ENCODE measurements at regions not wholly inside any gene's neighbourhood (a gene's known extent, or its start where the extent isn't known, plus 50 kb on each side); places are given as distances from the start of the nearest gene placed in this dataset.
A peak's percentile ranks its signal among the peaks of the same experiment; 100 is the strongest.

DNA sequence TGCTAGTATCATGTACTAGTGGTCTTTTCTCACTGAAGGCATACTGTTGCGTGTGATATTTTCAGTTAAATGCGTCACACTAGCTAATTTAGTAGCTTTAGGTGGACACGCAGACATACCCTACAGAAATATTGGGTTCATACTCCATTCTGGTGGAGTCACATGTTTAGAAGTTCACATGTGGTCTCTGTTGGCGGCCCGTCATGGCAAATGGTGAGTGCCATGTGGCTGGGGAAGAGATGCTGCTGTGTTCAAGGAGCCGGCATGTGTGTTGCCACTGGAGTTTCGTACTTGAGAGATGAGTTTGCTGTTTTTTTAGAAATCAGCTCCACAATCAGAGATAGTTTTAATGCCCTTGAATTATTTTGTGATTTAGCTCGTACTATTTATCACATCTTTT lies 454.6 kb downstream of the PCNX1 start:
- DNase-seq (ENCODE audit: low spot score) = no peak

DNA sequence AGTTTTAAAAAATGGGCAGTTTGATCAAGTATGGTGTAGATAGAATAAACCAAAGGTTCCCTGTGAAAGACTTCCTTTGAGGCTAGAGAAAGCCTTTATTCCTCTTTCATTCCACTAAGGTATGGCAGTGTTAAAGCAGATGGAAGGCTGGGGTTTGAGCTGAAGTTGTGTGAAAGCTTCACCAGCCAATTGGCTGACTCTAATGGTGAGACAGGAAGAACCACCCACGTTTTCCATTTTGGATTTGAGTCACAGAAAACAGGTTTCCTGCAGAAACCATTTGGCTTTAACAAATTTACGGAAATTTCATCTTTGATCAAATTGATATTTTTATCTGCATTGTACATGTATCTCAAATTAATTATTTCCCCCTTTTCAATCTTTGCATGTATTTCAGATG lies 455.0 kb downstream of the PCNX1 start:
- DNase-seq (ENCODE audit: low spot score) = no peak

DNA sequence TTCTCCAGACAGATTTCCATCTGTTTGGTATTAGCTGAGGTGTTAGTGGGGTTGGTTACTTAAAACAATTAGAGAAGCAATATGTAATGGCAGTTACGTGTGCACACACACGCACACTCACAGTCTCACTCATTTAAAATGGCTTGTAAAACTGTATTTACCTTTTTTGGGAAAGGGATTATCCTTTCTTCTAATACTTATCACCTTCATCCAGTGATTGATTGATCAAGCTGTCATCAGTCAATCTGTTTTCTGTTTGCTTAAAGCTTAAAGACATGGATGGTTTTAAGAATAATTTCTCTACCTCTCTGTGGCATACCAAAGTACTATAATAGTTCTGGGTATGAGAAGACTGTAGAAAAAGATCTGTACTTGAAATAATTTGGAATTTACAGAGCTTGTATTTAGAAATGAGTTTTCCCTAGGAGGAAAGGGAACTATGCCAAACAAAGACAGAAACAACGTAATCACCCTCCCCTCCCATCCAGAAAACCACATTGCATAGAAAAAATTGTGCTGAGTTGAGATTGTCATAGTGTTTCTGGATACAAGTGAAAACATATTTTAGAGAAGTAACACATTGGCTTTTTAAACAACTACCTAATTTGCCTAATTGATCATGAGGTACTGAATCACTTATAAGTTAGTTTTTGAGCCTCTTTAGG lies 455.8 kb downstream of the PCNX1 start:
- DNase-seq (ENCODE audit: low spot score) = no peak

- DNase-seq (ENCODE audit: low spot score) = no peak
Observed at GRCh38 chr14:71363946-71364925, 457.0 kb downstream of the PCNX1 start.

DNA sequence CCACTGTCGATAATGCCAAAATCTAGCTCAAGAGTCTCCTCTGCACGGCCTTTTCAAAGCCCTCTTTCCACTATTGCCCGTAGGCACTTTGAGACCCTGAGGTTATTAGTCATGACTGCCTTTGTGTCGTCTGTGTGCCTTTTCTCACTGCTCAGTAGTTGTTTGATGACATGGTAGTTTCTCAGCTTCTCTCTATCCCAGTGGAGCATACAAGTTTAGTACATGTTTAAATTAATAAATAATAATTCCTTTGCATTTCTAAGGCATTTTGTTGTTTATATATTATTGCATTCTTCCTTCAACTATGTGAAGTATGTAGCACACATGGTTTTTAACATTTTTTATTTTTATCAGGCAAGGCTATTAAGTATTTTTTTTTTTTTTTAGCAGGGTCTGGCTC lies 458.1 kb downstream of the PCNX1 start:
- DNase-seq (ENCODE audit: low spot score) = no peak

DNA sequence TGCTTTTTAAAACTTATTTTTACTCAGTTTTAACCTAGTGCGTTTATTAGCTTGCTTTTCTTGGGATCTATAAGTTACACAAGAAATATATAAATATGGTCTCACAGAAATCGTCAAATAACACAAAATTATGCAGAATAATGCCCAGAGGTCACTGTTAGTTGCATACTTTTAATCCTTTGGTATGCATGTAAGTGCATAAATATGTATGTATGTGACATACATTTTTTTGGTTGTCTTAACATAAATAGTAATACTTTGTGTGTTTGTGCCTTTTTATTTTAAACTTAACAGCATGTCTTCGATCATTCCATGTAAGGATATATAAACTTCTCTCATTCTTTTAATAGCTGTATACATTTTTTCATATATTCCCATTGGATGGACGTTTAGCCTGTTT lies 459.6 kb downstream of the PCNX1 start:
- DNase-seq (ENCODE audit: low spot score) = no peak

- DNase-seq (ENCODE audit: low spot score) = peak; percentile 38
Observed at GRCh38 chr14:71371711-71372396, 464.6 kb downstream of the PCNX1 start.

DNA sequence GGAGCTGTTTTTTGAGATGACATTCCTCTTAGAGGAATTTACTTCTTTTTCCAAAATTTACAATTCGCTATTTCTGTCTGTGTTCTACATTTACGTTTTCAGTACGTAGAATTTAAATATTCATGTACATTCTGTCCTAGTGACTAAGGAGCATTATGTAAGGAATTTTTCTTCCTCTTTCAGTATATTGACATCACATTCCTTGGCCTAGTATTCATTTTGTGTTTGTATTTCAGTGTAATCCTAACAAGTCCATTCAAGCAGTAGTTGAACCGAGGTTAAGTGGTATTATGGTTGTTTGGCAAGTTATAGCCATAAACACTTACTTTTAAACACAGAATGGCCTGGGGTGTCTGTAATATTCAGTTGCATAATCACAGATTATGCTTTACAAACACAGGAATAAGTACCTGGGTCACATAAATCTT lies 465.2 kb downstream of the PCNX1 start:
- no peak for DNase-seq (ENCODE audit: low spot score)

GRCh38 chr14:71373773-71374172 lies 466.5 kb downstream of the PCNX1 start:
- DNase-seq (ENCODE audit: low spot score) = no peak

- no peak for DNase-seq (ENCODE audit: low spot score)
Observed at GRCh38 chr14:71374989-71375388, 467.7 kb downstream of the PCNX1 start.

DNA sequence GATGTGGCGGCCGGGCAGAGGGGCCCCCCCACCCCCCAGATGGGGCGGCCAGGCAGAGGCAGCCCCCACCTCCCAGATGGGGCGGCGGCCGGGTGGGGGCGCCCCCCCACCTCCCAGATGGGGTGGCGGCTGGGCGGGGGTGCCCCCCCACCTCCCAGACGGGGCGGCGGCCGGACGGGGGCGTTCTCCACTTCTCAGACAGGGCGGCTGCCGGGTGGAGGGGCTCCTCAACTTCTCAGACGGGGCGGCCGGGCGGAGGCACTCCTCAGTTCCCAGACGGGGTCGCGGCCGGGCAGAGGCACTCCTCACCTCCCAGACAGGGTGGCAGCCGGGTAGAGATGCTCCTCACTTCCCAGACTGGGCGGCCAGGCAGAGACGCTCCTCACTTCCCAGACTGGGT lies 469.8 kb downstream of the PCNX1 start:
- DNase-seq (ENCODE audit: low spot score) = no peak

DNA sequence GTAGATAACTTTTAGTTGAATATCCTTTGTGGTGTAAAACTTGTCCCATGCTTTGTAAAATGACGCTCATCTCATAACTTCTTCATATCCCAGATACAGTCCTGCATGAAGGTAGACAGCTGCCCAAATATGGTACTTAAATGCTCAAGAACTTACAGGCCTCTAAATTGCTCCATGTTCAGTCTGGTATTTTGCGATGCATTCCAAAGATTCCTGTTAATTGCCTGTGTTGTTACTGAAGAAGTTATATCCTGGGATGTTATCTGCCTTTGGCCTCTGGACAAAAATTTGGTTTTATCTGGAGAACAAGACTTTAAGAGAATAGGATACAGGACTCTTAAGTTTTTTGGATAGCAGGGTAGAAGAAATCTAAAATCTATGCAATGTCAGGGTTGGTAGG lies 473.0 kb downstream of the PCNX1 start:
- DNase-seq (ENCODE audit: low spot score) = peak; percentile 55

DNA sequence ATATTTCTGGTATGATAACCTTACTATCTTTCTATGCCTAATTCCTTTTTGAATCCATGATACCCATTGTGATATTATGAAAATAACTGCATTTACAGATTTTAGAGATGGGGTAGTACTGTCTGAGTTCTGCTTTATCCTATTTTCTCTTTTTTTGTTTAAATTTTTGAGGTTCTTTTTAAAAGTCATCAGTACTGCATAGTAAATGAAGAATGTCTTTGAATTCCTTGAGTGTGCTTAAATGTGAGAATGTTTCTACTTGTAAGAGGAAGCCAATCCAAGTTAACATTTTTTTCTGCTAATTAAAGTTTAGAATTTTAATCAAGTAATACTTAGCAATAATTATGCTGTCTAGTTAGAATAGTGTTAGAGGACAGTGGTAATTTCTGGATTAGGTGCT lies 474.6 kb downstream of the PCNX1 start:
- no peak for DNase-seq (ENCODE audit: low spot score)

GRCh38 chr14:71382315-71382714 lies 475.1 kb downstream of the PCNX1 start:
- DNase-seq (ENCODE audit: low spot score) = no peak

DNA sequence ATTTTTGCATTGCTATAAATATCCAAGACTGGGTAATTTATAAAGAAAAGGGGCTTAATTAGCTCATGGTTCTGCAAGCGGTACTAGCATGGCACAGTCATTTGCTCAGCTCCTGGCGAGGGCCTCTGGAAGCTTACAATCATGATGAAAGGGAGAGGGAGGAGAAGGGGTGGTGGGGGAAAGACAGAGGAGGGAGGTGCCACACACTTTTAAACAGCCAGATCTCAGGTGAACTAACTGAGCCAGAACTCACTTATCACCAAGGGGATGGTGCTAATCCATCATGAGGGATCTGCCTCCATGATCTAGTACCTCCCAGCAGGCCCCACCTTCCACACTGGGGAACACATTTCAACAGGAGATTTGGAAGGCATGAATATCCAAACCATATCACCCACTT lies 476.3 kb downstream of the PCNX1 start:
- no peak for DNase-seq (ENCODE audit: low spot score)

DNA sequence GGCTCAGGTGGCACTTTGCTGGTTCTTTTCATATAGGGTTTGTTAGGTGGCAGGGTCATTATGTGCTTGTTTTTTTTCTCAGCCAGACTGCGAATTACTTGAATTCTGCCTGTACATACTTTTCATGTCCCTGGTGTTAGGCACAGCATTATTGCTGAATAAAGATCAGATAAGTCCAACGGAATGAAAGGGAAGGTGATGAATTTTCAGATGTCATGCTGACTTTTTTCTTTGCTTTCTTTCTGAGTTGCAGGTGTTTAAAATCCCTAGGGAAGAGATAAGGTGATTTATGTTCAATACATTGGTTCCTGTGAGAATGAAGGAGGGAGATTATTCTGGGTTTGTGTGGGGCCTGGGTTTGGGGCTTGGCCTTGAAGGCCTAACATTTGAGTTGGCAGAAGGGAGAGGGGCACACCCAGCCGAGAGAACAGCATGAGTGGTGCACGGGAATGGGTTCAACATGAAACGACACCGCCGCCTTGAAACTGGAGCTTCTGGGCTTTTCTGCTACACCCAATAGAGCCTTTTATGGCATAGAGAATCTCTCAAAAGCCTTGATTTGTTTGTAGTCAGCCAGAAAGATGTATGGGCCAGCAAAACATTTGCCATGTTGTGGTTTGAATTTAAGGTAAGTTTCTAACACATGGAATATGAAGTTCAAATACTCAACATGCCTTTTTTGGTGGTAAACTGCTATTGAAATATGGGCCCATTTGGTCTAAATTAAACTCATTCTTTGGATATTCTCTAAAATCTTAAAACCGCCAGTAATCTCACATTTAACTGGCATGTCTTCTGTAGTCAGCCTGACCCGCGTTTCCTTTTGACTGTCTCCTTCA lies 477.0 kb downstream of the PCNX1 start:
- DNase-seq (ENCODE audit: low spot score) = no peak

GRCh38 chr14:71387753-71388152 lies 480.5 kb downstream of the PCNX1 start:
- no peak for DNase-seq (ENCODE audit: low spot score)

DNA sequence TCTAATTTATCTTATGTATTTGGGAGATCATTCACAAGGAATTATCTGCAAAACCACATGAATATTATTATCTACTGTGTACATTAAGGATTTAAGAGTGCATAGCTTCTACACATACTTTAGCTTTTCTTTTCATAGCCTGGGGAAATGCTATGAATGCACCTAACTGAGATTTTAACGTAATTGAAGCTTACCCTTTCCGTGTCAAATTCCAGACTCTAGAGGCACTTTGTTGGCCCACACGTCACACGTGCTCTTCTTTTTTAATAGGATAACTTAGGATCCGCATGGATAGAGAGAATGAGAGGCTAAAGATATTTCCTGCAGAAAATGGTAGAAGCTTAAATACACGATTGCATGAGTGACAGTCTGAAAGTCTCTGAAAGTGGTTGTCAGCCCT lies 481.1 kb downstream of the PCNX1 start:
- DNase-seq (ENCODE audit: low spot score) = no peak

DNA sequence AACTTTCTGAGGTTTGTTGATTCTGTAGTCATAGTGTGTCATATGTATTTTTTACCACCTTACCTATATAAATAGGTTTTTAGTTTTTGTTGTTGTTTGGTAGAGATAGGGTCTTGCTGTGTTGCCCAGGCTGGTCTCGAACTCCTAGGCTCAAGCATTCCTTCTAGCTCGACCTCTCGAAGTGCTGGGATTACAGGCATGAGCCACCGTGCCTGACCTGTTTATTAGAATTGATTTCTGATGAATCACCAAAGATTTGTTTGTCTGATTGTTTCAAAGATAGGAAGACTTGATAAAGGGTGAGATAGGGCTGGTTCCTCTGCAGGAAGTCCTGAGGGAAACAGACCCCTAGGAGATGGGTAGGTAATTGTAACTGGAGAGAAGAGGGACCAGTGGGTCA lies 481.6 kb downstream of the PCNX1 start:
- DNase-seq (ENCODE audit: low spot score) = no peak

DNA sequence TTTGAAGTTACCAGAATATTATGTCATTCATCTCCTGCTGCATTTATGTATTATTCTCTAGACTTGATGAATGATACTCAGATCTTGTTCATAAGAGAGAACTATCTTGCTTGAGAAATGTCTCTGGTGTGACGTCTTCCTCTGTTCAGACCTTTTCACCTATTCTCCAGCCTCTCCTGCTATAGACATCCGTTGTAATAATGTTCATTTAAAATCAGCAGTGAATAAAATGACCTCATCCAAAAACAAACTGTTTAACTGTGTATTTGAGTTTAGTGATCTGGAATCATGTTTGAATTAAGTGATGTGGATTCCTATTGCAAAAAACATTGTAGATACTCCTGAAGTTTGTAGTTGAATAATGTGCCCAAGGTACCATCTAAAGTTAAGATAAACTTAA lies 487.1 kb downstream of the PCNX1 start:
- DNase-seq (ENCODE audit: low spot score) = no peak

DNA sequence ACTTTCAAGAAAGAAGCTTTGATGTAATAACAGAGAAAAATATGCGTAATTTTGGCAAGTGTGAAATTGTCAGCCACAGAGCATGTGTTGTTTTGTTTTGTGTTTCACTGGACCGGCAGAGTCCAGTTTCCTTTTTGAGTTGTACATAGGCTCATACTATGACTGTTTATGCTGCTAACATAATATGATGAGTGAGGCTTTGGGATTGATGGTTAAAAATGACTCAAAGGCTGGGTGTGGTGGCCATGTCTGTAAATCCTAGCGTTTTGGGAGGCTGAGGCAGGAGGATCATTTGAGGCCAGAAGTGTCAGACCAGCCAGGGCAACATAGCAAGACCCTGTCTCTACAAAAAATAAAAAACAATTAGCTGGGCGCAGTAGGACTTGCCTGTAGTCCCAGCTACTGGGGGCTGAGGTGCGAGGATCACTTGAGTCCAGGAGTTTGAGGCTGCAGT lies 487.9 kb downstream of the PCNX1 start:
- DNase-seq (ENCODE audit: low spot score) = no peak

GRCh38 chr14:71395636-71396035 lies 488.4 kb downstream of the PCNX1 start:
- no peak for DNase-seq (ENCODE audit: low spot score)

All from A172 (cell line).